Tibial artery (tissue), 4 donors: ENCODE measurements at regions not wholly inside any gene's neighbourhood (a gene's known extent, or its start where the extent isn't known, plus 50 kb on each side); places are given as distances from the start of the nearest gene placed in this dataset.

Experiments used
- DNase-seq, 2 donors: peaks; one replicate each; pipeline ENCODE4 v3.0.0-alpha.2; 2019
- H3K27ac ChIP-seq, 2 donors: fragments of 200-600 bp; sonication (generic) in 1 of 2; 1 replicate in 1 of 2; 2 replicates in 1 of 2; pipeline ENCODE4 v1.5.1; 2018 to 2019; ENCODE audit warnings: mild to moderate bottlenecking in 1 of 2
- H3K27me3 ChIP-seq, 2 donors: fragments of 200-600 bp; sonication (generic) in 1 of 2; one replicate each; pipeline versions ENCODE4 v1.5.1 to v1.6.0; 2016 to 2019
- H3K36me3 ChIP-seq, 3 donors: fragments of 200-600 bp; sonication (generic) in 2 of 3; one replicate each; pipeline ENCODE4 v1.5.1; 2016 to 2019; ENCODE audit warnings: mild to moderate bottlenecking in 2 of 3
- H3K4me1 ChIP-seq, 4 donors: fragments of 200-600 bp; sonication (generic) in 2 of 4; 1 replicate in 3 of 4; 2 replicates in 1 of 4; pipeline ENCODE4 v1.5.1; 2016 to 2019
- H3K4me3 ChIP-seq, 2 donors: fragments of 200-600 bp; sonication (generic) in 1 of 2; 1 replicate in 1 of 2; 2 replicates in 1 of 2; pipeline ENCODE4 v1.5.1; 2018 to 2019; ENCODE audit warnings: mild to moderate bottlenecking in 2 of 2
- H3K9me3 ChIP-seq, 3 donors: fragments of 200-600 bp; sonication (generic) in 1 of 3; one replicate each; pipeline ENCODE4 v1.5.1; 2016 to 2019
- CTCF ChIP-seq, 2 experiments: fragments of 200-600 bp in 1 of 2; fragments of 450-650 bp in 1 of 2; IDR thresholded peaks; one replicate each; pipeline ENCODE4 v1.5.1; 2017 to 2019; ENCODE audit warnings: antibody characterized with exemption in 2 of 2, mild to moderate bottlenecking in 1 of 2, moderate library complexity in 1 of 2
- intact Hi-C: fragments of 100-400 bp; cut with DNase I; formaldehyde crosslinking; loops from one replicate; pipeline ENCODE4 v1.15.0; 2023; ENCODE audit warnings: low total_unique reads

GRCh38 chr12:89162589-89163261 lies 189.6 kb downstream of the DUSP6 start:
- Histone ChIP-seq H3K9me3 (no peaks in the 10 kb centered on the region), H3K27ac (peak overlapping the region; percentile 30 to 57), H3K36me3 (no peaks in the 10 kb centered on the region), H3K4me1 (peaks cover 0 to 46% (median 14%) of the 10 kb centered on the region in 4 donors), H3K4me3 (no peak overlapping the region), H3K27me3 (no peaks in the 10 kb centered on the region)
- peak; percentile 78 to 83 for DNase-seq
- no peak for TF ChIP-seq CTCF (IDR thresholded peaks at IDR 0.05)
- intact Hi-C loops = no loop called here

GRCh38 chr12:89161557-89161956 lies 190.7 kb downstream of the DUSP6 start:
- H3K4me1 ChIP-seq = peaks cover 0 to 38% (median 12%) of the 10 kb centered on the region in 4 donors
- no peaks in the 10 kb centered on the region for H3K9me3 ChIP-seq
- DNase-seq = no peak
- no peaks in the 10 kb centered on the region for H3K36me3 ChIP-seq
- no peak overlapping the region for H3K27ac ChIP-seq
- no peak for TF ChIP-seq CTCF (IDR thresholded peaks at IDR 0.05)
- H3K4me3 ChIP-seq = no peak overlapping the region
- intact Hi-C loops = no loop called here
- no peaks in the 10 kb centered on the region for H3K27me3 ChIP-seq

- Histone ChIP-seq H3K27ac (peak overlapping the region in 1 of 2 donors; percentile 4), H3K4me3 (no peak overlapping the region), H3K9me3 (no peaks in the 10 kb centered on the region), H3K27me3 (no peaks in the 10 kb centered on the region), H3K4me1 (peaks cover 0 to 30% (median 10%) of the 10 kb centered on the region in 4 donors), H3K36me3 (no peaks in the 10 kb centered on the region)
- intact Hi-C loops = no loop called here
- TF ChIP-seq CTCF (IDR thresholded peaks at IDR 0.05) = no peak
- peak; percentile 66 for DNase-seq
These were observed 191.6 kb downstream of the DUSP6 start for GRCh38 chr12:89160716-89161123.

GRCh38 chr12:89157413-89157812 lies 194.9 kb downstream of the DUSP6 start:
- Histone ChIP-seq H3K4me3 (no peak overlapping the region), H3K4me1 (peaks cover 0 to 14% (median 1%) of the 10 kb centered on the region in 4 donors), H3K36me3 (no peaks in the 10 kb centered on the region), H3K27ac (no peak overlapping the region), H3K9me3 (no peaks in the 10 kb centered on the region), H3K27me3 (no peaks in the 10 kb centered on the region)
- TF ChIP-seq CTCF (IDR thresholded peaks at IDR 0.05) = no peak
- intact Hi-C loops = no loop called here
- no peak for DNase-seq

- intact Hi-C loops = no loop called here
- TF ChIP-seq CTCF (IDR thresholded peaks at IDR 0.05) = no peak
- Histone ChIP-seq H3K9me3 (no peaks in the 10 kb centered on the region), H3K36me3 (no peaks in the 10 kb centered on the region), H3K27ac (no peak overlapping the region), H3K4me1 (peaks cover 0 to 10% (median 0%) of the 10 kb centered on the region in 4 donors), H3K4me3 (no peak overlapping the region), H3K27me3 (no peaks in the 10 kb centered on the region)
- no peak for DNase-seq
These were observed 195.4 kb downstream of the DUSP6 start for GRCh38 chr12:89156862-89157262.
